Bronchial epithelial cell (primary cell): ENCODE measurements at regions not wholly inside any gene's neighbourhood (a gene's known extent, or its start where the extent isn't known, plus 50 kb on each side); places are given as distances from the start of the nearest gene placed in this dataset.
"Not testable (repeated sequence)": the region's sequence is repeated elsewhere in the genome, so short reads cannot be mapped to it uniquely, and the experiment has no call there.

Experiments used
- DNase-seq: peaks from one replicate; pipeline ENCODE4 v3.0.0-alpha.2; 2010; ENCODE audit warnings: low read depth
- FAIRE-seq: peaks from 2 replicates; lab custom pipeline; 2011; peaks lifted over from hg19 to GRCh38; lab: Jason Lieb, UNC
- H3K27me3 ChIP-seq: 2 replicates; pipeline ENCODE4 v1.5.1; 2011; ENCODE audit warnings: low read length; ENCODE audit not compliant: control insufficient read depth, insufficient read depth
- H3K36me3 ChIP-seq: 2 replicates; pipeline ENCODE4 v1.5.1; 2011; ENCODE audit warnings: low read length; ENCODE audit not compliant: control insufficient read depth, insufficient read depth
- H3K4me3 ChIP-seq: 2 replicates; pipeline ENCODE4 v1.5.1; 2011; ENCODE audit warnings: mild to moderate bottlenecking, low read depth, low read length, control low read depth
- CTCF ChIP-seq: IDR thresholded peaks from 2 replicates; pipeline ENCODE4 v1.5.1; 2011; ENCODE audit warnings: mild to moderate bottlenecking, moderate library complexity, low read length, control low read depth, inconsistent platforms; ENCODE audit not compliant: insufficient read depth, severe bottlenecking

- FAIRE-seq (no peak), DNase-seq (no peak)
- no peak for TF ChIP-seq CTCF
- no peaks in the 10 kb centered on the region for H3K36me3 ChIP-seq
- no peak overlapping the region for H3K4me3 ChIP-seq
- no peaks in the 10 kb centered on the region for H3K27me3 ChIP-seq
Measured at GRCh38 chr7:131686833-131687232, 130.4 kb upstream of the PODXL start.

- DNase-seq (no peak), FAIRE-seq (no peak)
- Histone ChIP-seq H3K27me3 (no peaks in the 10 kb centered on the region), H3K4me3 (no peak overlapping the region), H3K36me3 (no peaks in the 10 kb centered on the region)
- no peak for TF ChIP-seq CTCF
Measured at GRCh38 chr7:131683536-131684125, 127.2 kb upstream of the PODXL start.

- no peak overlapping the region for H3K4me3 ChIP-seq
- DNase-seq = peak; percentile 75
- H3K36me3 ChIP-seq = no peaks in the 10 kb centered on the region
- no peaks in the 10 kb centered on the region for H3K27me3 ChIP-seq
- no peak for TF ChIP-seq CTCF
- no peak for FAIRE-seq
Measured at GRCh38 chr7:131681961-131682360, 125.5 kb upstream of the PODXL start.

- H3K27me3 ChIP-seq, DNase-seq, H3K36me3 ChIP-seq, FAIRE-seq, H3K4me3 ChIP-seq: not testable (repeated sequence)
Measured at GRCh38 chr7:131679071-131679470, 122.6 kb upstream of the PODXL start.

- H3K36me3 ChIP-seq, H3K4me3 ChIP-seq, FAIRE-seq, DNase-seq, H3K27me3 ChIP-seq: not testable (repeated sequence)
Measured at GRCh38 chr7:131676850-131677249, 120.4 kb upstream of the PODXL start.

DNA sequence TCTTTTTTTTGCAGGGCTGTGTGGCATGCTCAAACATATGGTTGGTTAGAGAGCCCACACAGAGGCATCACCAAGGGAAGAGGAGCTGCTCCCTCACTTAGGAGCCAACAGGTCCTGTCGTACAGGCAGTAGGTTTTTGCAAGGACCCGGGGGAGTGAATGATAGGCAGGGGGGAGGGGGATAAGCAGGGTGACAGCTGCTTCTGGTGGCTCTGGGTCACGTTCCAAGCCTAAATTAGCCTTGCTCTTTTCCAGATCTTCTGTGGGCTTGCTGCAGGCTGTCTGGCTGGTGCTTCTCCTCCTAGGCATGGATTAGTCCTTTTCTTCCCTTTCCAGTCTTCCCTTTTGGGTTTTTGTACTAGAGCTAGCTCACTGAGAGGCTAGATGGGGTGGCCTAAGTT lies 117.7 kb upstream of the PODXL start:
- no peak overlapping the region for H3K4me3 ChIP-seq
- no peaks in the 10 kb centered on the region for H3K27me3 ChIP-seq
- H3K36me3 ChIP-seq = no peaks in the 10 kb centered on the region
- DNase-seq (no peak), FAIRE-seq (no peak)
- no peak for TF ChIP-seq CTCF

DNA sequence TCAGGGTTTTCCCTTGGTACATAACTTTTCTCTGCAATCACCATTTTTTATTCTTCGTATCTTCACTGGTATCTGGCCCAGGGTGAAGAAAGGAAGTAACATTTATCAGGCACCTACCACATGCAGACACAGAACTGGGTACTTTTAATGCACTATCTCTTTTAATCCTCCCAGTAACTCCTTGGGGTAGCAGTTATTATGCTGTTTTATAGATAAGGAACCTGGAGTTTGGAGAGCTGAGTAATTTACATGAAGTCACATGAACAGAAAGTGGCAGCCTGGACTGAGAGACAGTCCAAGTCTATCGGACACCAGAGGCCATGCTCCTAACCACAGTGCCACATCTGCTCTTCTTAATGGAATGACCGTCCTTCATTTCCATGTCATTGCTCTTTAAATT lies 117.1 kb upstream of the PODXL start:
- Histone ChIP-seq H3K4me3 (no peak overlapping the region), H3K27me3 (no peaks in the 10 kb centered on the region), H3K36me3 (no peaks in the 10 kb centered on the region)
- no peak for TF ChIP-seq CTCF
- DNase-seq (no peak), FAIRE-seq (no peak)
